ENCODE measurements at regions not wholly inside any gene's neighbourhood (a gene's known extent, or its start where the extent isn't known, plus 50 kb on each side); places are given as distances from the start of the nearest gene placed in this dataset.

GRCh38 chr22:44589831-44590230, 91.8 kb upstream of the RTL6 start:
- no peak for DNase-seq

- no peak for DNase-seq
These were observed 90.3 kb upstream of the RTL6 start for GRCh38 chr22:44588348-44588747.

- no peak for DNase-seq
These were observed 89.8 kb upstream of the RTL6 start for GRCh38 chr22:44587737-44588310.

- no peak for DNase-seq
These were observed 89.1 kb upstream of the RTL6 start for GRCh38 chr22:44586999-44587736.

GRCh38 chr22:44586351-44586990, 88.4 kb upstream of the RTL6 start:
- DNase-seq, result no peak

- no peak for DNase-seq
These were observed 87.7 kb upstream of the RTL6 start for GRCh38 chr22:44585559-44586350.

- DNase-seq, result no peak
These were observed 86.3 kb upstream of the RTL6 start for GRCh38 chr22:44584256-44584902.

- no peak for DNase-seq
These were observed 85.8 kb upstream of the RTL6 start for GRCh38 chr22:44583854-44584253.

- DNase-seq, result no peak
These were observed 85.2 kb upstream of the RTL6 start for GRCh38 chr22:44583061-44583760.

- no peak for DNase-seq
These were observed 84.0 kb upstream of the RTL6 start for GRCh38 chr22:44582016-44582415.

GRCh38 chr22:44581096-44581435, 83.0 kb upstream of the RTL6 start:
- no peak for DNase-seq

GRCh38 chr22:44580176-44581095, 82.4 kb upstream of the RTL6 start:
- no peak for DNase-seq

GRCh38 chr22:44578516-44579230, 80.6 kb upstream of the RTL6 start:
- DNase-seq, result no peak

GRCh38 chr22:44578110-44578457, 80.1 kb upstream of the RTL6 start:
- no peak for DNase-seq

- no peak for DNase-seq
These were observed 79.5 kb upstream of the RTL6 start for GRCh38 chr22:44577391-44578109.

GRCh38 chr22:44576311-44577260, 78.6 kb upstream of the RTL6 start:
- DNase-seq, result no peak

- DNase-seq, result no peak
These were observed 77.6 kb upstream of the RTL6 start for GRCh38 chr22:44575381-44576268.

Measured in CD4-positive, alpha-beta T cell treated with Interferon gamma for 1 hour (primary cell).